Fibroblast of villous mesenchyme (primary cell): ENCODE measurements at regions not wholly inside any gene's neighbourhood (a gene's known extent, or its start where the extent isn't known, plus 50 kb on each side); places are given as distances from the start of the nearest gene placed in this dataset.
A peak's percentile ranks its signal among the peaks of the same experiment; 100 is the strongest.

Source experiments
- DNase-seq: peaks from one replicate; pipeline ENCODE4 v3.0.0-alpha.2; 2010; ENCODE audit warnings: low read depth
- H3K4me3 ChIP-seq: 2 replicates; pipeline ENCODE4 v1.5.1; 2011; ENCODE audit warnings: low read depth, mild to moderate bottlenecking, low read length
- CTCF ChIP-seq: IDR thresholded peaks from 2 replicates; pipeline ENCODE4 v1.5.1; 2012; ENCODE audit warnings: low read depth, mild to moderate bottlenecking, low read length; ENCODE audit not compliant: insufficient read depth

GRCh38 chr11:19589567-19590260, 122.9 kb upstream of the NAV2 start:
- TF ChIP-seq CTCF: no peak
- no peak overlapping the region for H3K4me3 ChIP-seq
- no peak for DNase-seq

GRCh38 chr11:19587979-19588378, 124.7 kb upstream of the NAV2 start:
- DNase-seq: no peak
- no peak for TF ChIP-seq CTCF
- no peak overlapping the region for H3K4me3 ChIP-seq

- H3K4me3 ChIP-seq: no peak overlapping the region
- DNase-seq: no peak
- no peak for TF ChIP-seq CTCF
Measured at GRCh38 chr11:19580646-19581045, 132.0 kb upstream of the NAV2 start.

GRCh38 chr11:19579957-19580356, 132.7 kb upstream of the NAV2 start:
- DNase-seq: no peak
- H3K4me3 ChIP-seq: no peak overlapping the region
- no peak for TF ChIP-seq CTCF

- DNase-seq: no peak
- H3K4me3 ChIP-seq: no peak overlapping the region
- TF ChIP-seq CTCF: no peak
Measured at GRCh38 chr11:19578871-19579270, 133.8 kb upstream of the NAV2 start.

- DNase-seq: peak; percentile 62
- TF ChIP-seq CTCF: no peak
- H3K4me3 ChIP-seq: no peak overlapping the region
Measured at GRCh38 chr11:19577976-19578619, 134.5 kb upstream of the NAV2 start.

GRCh38 chr11:19577391-19577975, 135.2 kb upstream of the NAV2 start:
- no peak for DNase-seq
- TF ChIP-seq CTCF: no peak
- H3K4me3 ChIP-seq: no peak overlapping the region
